ENCODE measurements at regions not wholly inside any gene's neighbourhood (a gene's known extent, or its start where the extent isn't known, plus 50 kb on each side); places are given as distances from the start of the nearest gene placed in this dataset.

DNA sequence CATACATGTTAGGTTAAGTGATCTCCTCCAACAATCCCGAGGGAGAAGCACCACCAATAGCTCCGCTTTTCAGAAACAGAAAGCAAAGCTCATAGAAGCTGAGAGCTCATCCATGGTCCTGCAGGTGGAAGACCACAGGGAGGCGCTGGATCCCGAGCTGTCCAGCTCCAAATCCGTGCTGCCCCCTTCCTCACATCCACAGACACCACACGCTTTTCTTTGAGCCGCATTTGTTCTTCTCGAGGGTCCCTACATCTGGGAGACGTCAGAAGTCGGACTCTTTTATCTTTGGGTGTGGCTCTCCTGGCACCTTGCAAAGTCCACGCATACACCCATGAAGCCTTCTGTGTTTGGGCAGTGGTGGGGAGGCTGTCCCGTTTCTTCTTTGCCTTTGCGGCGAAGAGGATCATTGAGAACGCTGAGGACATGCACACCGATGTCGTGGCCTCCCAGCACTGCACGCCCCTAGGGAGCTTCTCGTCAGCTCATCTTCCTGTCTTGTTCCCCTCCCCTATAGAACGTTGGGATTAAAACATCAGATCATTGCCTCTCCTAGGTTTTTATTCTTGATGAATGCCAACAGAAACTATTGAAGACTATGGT lies 184.8 kb downstream of the TEX29 start:
- Histone ChIP-seq H3K9me3 (peaks cover 0 to 12% (median 3%) of the 10 kb centered on the region in 4 donors), H3K4me3 (no peak overlapping the region), H3K27ac (replicated peaks in 1 of 4) (no peak overlapping the region), H3K27me3 (peaks cover 0 to 61% (median 0%) of the 10 kb centered on the region in 4 donors), H3K4me1 (no peaks in the 10 kb centered on the region), H3K36me3 (no peaks in the 10 kb centered on the region)
- intact Hi-C loops (cut with DNase I) = no loop called here
- no peak for DNase-seq (ENCODE audit: extremely low spot score)
- 43% methylated on average over 20 of the region's 20 CpGs for WGBS
- no peak for TF ChIP-seq EP300 (IDR thresholded peaks at IDR 0.05)
- no peak for TF ChIP-seq POLR2AphosphoS5 (IDR thresholded peaks at IDR 0.05)
- TF ChIP-seq, protein P1, sequence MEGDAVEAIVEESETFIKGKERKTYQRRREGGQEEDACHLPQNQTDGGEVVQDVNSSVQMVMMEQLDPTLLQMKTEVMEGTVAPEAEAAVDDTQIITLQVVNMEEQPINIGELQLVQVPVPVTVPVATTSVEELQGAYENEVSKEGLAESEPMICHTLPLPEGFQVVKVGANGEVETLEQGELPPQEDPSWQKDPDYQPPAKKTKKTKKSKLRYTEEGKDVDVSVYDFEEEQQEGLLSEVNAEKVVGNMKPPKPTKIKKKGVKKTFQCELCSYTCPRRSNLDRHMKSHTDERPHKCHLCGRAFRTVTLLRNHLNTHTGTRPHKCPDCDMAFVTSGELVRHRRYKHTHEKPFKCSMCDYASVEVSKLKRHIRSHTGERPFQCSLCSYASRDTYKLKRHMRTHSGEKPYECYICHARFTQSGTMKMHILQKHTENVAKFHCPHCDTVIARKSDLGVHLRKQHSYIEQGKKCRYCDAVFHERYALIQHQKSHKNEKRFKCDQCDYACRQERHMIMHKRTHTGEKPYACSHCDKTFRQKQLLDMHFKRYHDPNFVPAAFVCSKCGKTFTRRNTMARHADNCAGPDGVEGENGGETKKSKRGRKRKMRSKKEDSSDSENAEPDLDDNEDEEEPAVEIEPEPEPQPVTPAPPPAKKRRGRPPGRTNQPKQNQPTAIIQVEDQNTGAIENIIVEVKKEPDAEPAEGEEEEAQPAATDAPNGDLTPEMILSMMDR (IDR thresholded peaks at IDR 0.05) = peak in 1 of 3 experiments; percentile 5

DNA sequence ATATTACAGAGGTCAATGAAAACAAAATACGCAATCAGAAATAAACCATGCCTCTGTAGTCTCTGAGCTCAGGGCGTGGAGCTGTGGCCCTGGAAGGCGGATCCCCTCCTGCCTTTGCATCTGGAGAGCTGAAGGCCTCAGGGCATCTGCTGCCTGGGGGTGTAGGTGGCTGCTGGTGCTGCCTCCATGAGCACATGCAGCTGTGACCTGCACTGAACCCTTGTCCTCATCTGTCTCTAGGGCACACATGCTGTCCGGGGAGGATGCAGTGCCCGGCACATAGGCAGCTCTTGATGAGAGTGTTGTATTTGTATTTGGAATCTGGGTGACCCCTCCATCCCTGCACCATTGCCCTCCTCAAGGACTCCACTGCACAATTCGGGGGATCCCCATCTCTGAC lies 185.7 kb downstream of the TEX29 start:
- H3K9me3 ChIP-seq = peaks cover 0 to 8% (median 3%) of the 10 kb centered on the region in 4 donors
- H3K4me3 ChIP-seq = no peak overlapping the region
- DNase-seq (ENCODE audit: extremely low spot score) = no peak
- H3K36me3 ChIP-seq = no peaks in the 10 kb centered on the region
- H3K4me1 ChIP-seq = no peaks in the 10 kb centered on the region
- intact Hi-C loops (cut with DNase I) = no loop called here
- no peak for TF ChIP-seq EP300 (IDR thresholded peaks at IDR 0.05)
- H3K27ac ChIP-seq (replicated peaks in 1 of 4) = no peak overlapping the region
- H3K27me3 ChIP-seq = peaks cover 0 to 66% (median 0%) of the 10 kb centered on the region in 4 donors
- 77% methylated on average over 6 of the region's 6 CpGs for WGBS

DNA sequence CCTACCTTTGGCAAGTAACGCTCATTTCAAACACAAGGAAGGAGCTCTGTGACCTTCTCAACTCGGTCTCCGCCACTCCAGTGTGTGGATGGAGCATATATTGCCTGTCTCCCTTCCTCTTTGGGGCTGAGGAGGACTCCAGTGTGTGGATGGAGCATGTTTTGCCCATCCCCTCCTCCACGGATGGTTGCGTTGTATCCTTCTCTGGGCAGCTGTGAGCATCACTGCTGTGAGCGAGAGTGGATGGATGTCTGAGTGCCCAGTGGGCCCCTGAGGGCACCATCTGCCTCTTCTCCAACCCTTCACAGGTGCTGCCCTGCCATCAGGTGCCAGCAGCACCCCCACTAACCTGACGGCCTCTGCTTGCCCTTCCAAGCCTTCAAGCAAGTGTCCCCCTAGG lies 186.2 kb downstream of the TEX29 start:
- Histone ChIP-seq H3K27me3 (peaks cover 0 to 67% (median 0%) of the 10 kb centered on the region in 4 donors), H3K4me1 (no peaks in the 10 kb centered on the region), H3K27ac (replicated peaks in 1 of 4) (no peak overlapping the region), H3K36me3 (no peaks in the 10 kb centered on the region), H3K4me3 (no peak overlapping the region), H3K9me3 (peaks cover 0 to 4% (median 2%) of the 10 kb centered on the region in 4 donors)
- no peak for DNase-seq (ENCODE audit: extremely low spot score)
- TF ChIP-seq POLR2AphosphoS5 (IDR thresholded peaks at IDR 0.05) = no peak
- TF ChIP-seq EP300 (IDR thresholded peaks at IDR 0.05) = no peak
- TF ChIP-seq, protein P1 (IDR thresholded peaks at IDR 0.05) = no peak
- TF ChIP-seq POLR2A (IDR thresholded peaks at IDR 0.05; ENCODE audit: low read depth) = no peak
- 79% methylated on average over 7 of the region's 7 CpGs for WGBS
- intact Hi-C loops (cut with DNase I) = no loop called here

DNA sequence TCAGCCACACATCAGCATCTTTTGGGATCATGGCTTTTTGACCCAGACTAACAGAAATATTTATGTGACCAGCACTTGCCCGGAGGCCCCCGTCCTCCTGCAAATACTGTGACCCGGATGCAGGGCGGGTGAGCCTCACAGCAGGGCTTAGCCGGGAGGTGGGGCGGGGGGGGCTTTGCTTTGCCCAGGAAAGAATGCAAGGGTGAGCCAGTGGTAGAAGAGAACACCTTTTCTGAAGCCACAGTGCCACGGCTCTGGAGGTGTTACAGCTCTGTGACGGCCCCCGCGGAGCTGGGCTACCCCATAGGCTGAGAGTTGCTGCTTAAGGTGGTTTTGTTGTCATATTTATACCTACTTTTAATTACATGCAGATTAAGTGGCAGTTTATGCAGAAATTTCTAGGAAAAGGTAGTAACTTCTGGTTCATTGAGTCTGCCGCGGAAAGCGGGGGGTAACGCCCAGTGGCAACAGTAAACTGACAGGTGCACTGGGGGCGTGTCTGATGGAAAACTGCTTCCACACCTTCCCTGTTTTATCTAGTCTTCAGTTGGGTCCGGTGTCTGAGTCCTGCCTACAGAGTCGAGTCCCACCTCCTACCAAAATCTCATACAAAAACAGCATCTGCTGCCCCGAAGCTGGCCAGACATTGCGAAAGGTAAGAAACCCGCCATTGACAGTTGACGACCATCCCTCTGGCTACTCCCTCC lies 187.9 kb downstream of the TEX29 start:
- Histone ChIP-seq H3K9me3 (no peaks in the 10 kb centered on the region), H3K4me3 (no peak overlapping the region), H3K36me3 (no peaks in the 10 kb centered on the region), H3K27me3 (peaks cover 0 to 70% (median 0%) of the 10 kb centered on the region in 4 donors), H3K27ac (replicated peaks in 1 of 4) (no peak overlapping the region), H3K4me1 (no peaks in the 10 kb centered on the region)
- intact Hi-C loops (cut with DNase I) = no loop called here
- DNase-seq (ENCODE audit: extremely low spot score) = no peak
- TF ChIP-seq EP300 (IDR thresholded peaks at IDR 0.05) (no peak), POLR2A (IDR thresholded peaks at IDR 0.05; ENCODE audit: low read depth) (no peak), POLR2AphosphoS5 (IDR thresholded peaks at IDR 0.05) (no peak)
- WGBS = 77% methylated on average over 21 of the region's 21 CpGs

DNA sequence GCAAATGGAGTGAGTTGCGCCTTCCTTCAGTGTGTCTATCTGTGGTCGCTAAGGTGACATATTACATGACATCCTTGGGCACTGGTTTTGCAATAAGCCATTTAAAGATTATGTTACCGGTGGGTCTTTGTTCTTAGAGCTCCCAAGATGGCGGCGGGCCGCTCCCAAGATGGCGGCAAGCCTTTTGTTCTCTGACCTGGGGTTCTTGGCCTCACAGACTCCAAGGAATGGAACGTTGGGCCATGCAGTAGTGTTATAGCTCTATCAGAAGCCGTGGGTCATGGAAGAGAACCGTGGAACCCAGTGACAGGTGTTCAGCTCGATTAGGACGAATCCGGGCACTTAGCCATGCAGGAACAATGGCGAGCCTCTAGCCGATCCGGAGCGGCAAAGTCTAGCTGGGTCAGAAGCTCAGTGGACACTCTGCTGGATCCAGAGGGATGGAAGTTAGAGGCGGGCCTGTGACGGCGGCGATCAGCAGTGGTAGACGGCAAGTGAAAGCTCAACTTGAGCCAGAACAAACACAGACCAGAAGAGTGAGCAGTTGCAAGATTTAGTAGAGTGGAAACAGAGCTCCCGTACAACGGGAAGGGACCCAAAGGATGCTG lies 188.6 kb downstream of the TEX29 start:
- DNase-seq (ENCODE audit: extremely low spot score) = no peak
- TF ChIP-seq POLR2A (IDR thresholded peaks at IDR 0.05; ENCODE audit: low read depth) (no peak), EP300 (IDR thresholded peaks at IDR 0.05) (no peak), POLR2AphosphoS5 (IDR thresholded peaks at IDR 0.05) (no peak)
- TF ChIP-seq, protein P1 (IDR thresholded peaks at IDR 0.05) = no peak
- WGBS = 86% methylated on average over 24 of the region's 24 CpGs
- Histone ChIP-seq H3K27ac (replicated peaks in 1 of 4) (no peak overlapping the region), H3K36me3 (no peaks in the 10 kb centered on the region), H3K27me3 (peaks cover 0 to 69% (median 0%) of the 10 kb centered on the region in 4 donors), H3K9me3 (no peaks in the 10 kb centered on the region), H3K4me1 (no peaks in the 10 kb centered on the region), H3K4me3 (no peak overlapping the region)
- intact Hi-C loops (cut with DNase I) = no loop called here

All from esophagus muscularis mucosa (tissue), 4 donors.